ENCODE measurements at regions not wholly inside any gene's neighbourhood (a gene's known extent, or its start where the extent isn't known, plus 50 kb on each side); places are given as distances from the start of the nearest gene placed in this dataset.
"Not testable (repeated sequence)": the region's sequence is repeated elsewhere in the genome, so short reads cannot be mapped to it uniquely, and the experiment has no call there.

DNA sequence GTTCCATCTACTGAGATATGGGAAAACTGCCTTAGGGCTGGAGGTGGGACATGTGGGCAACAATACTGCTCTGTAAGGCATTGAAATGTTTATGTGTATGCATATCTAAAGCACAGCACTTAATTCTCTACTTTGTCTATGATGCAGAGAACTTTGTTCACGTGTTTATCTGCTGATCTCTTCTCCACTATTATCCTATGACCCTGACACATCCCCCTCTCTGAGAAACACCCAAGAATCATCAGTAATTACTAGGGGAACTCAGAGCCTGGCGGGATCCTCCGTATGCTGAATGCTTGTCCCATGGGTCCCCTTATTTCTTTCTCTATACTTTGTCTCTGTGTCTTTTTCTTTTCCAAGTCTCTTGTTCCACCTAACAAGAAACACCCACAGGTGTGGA, 63.8 kb downstream of the OR4A15 start:
- H3K4me3 Mint-ChIP-seq (ENCODE audit: low read depth, unreplicated experiment); H3K4me1 Mint-ChIP-seq (ENCODE audit: low read depth, unreplicated experiment); CTCF ChIA-PET; H3K36me3 Mint-ChIP-seq (ENCODE audit: insufficient read depth, unreplicated experiment); DNase-seq; BruUV-seq (replicated peaks); H3K27ac Mint-ChIP-seq (ENCODE audit: unreplicated experiment); H3K9me3 Mint-ChIP-seq (ENCODE audit: low read depth, unreplicated experiment); H3K27me3 Mint-ChIP-seq (ENCODE audit: unreplicated experiment); intact Hi-C loops (cut with micrococcal nuclease; ENCODE audit: unreplicated experiment): not testable (repeated sequence)

GRCh38 chr11:55457641-55458040, 89.9 kb downstream of the OR4A15 start:
- H3K4me1 Mint-ChIP-seq (ENCODE audit: low read depth, unreplicated experiment) = no peaks in the 10 kb centered on the region
- intact Hi-C loops (cut with micrococcal nuclease; ENCODE audit: unreplicated experiment) = no loop called here

GRCh38 chr11:55459871-55460270, 92.1 kb downstream of the OR4A15 start:
- intact Hi-C loops (cut with micrococcal nuclease; ENCODE audit: unreplicated experiment); H3K4me1 Mint-ChIP-seq (ENCODE audit: low read depth, unreplicated experiment); BruUV-seq (replicated peaks): not testable (repeated sequence)

More at GRCh38 chr11:55457641-55458040, 89.9 kb downstream of the OR4A15 start:
- no peaks in the 10 kb centered on the region for H3K27me3 Mint-ChIP-seq (ENCODE audit: unreplicated experiment)
- no peak overlapping the region for H3K4me3 Mint-ChIP-seq (ENCODE audit: low read depth, unreplicated experiment)
- CTCF ChIA-PET = no interaction called here
- peaks cover 7% of the 10 kb centered on the region for H3K9me3 Mint-ChIP-seq (ENCODE audit: low read depth, unreplicated experiment)
- no peak for DNase-seq
- no peak overlapping the region for H3K27ac Mint-ChIP-seq (ENCODE audit: unreplicated experiment)
- no peak for TF ChIP-seq CTCF (IDR thresholded peaks at IDR 0.05; ENCODE audit: unreplicated experiment)
- no TSS peak for BruUV-seq (replicated peaks)
- no peaks in the 10 kb centered on the region for H3K36me3 Mint-ChIP-seq (ENCODE audit: insufficient read depth, unreplicated experiment)

DNA sequence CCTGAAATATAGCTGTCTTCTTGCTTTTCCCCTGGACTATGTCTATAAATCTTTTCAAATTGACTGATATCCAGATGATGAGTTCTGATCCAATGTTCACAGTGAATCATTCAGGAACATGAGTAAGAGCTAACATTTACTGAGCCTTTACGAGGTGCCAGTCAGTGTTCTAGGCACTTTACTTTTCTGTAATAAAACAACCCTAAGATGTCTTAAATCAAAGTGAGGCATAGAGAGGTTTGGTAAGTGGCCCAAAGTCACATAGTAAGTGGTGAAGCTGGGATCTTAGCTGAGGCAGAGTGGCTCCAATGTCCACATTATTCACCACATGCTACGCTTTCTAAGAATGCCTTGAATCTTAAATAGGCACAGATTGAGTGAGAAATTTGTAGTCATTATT, 79.9 kb upstream of the OR4C15 start:
- H3K9me3 Mint-ChIP-seq (ENCODE audit: low read depth, unreplicated experiment) = peaks cover 6% of the 10 kb centered on the region

More at GRCh38 chr11:55459871-55460270, 92.1 kb downstream of the OR4A15 start:
- DNase-seq; H3K4me3 Mint-ChIP-seq (ENCODE audit: low read depth, unreplicated experiment); H3K9me3 Mint-ChIP-seq (ENCODE audit: low read depth, unreplicated experiment); H3K27ac Mint-ChIP-seq (ENCODE audit: unreplicated experiment); CTCF ChIA-PET; H3K27me3 Mint-ChIP-seq (ENCODE audit: unreplicated experiment); H3K36me3 Mint-ChIP-seq (ENCODE audit: insufficient read depth, unreplicated experiment): not testable (repeated sequence)

DNA sequence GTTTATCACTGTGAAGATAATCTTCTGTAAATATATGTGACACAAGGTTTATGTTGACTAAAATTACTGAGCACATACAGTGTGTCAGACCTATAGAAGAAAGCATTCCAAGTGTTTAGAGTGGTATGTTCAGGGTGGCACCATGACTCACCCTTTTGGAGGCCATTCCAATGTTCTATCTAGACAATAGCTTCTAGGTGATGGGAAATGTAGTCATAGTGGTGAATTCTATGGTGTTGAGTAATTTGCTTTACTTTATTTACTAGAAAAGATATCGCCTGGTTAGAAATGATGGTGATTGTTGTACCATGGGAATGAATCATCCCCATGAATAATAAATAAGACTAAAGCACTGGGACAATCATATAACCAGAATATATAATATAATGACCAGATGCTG, 72.9 kb upstream of the OR4C15 start:
- H3K9me3 Mint-ChIP-seq (ENCODE audit: low read depth, unreplicated experiment) = peaks cover 5% of the 10 kb centered on the region
- H3K36me3 Mint-ChIP-seq (ENCODE audit: insufficient read depth, unreplicated experiment) = no peaks in the 10 kb centered on the region
- CTCF ChIA-PET = no interaction called here

More for the DNA sequence above, 79.9 kb upstream of the OR4C15 start:
- CTCF ChIA-PET = interaction anchor here (0.8 kb wide), 1 partner anchor 200 kb away, joined by 7 read pairs; no protein-coding TSS in a partner anchor
- Mint-ChIP-seq H3K4me3 (ENCODE audit: low read depth, unreplicated experiment) (no peak overlapping the region), H3K27ac (ENCODE audit: unreplicated experiment) (no peak overlapping the region), H3K27me3 (ENCODE audit: unreplicated experiment) (no peaks in the 10 kb centered on the region), H3K36me3 (ENCODE audit: insufficient read depth, unreplicated experiment) (no peaks in the 10 kb centered on the region), H3K4me1 (ENCODE audit: low read depth, unreplicated experiment) (no peaks in the 10 kb centered on the region)
- BruUV-seq (replicated peaks) = no TSS peak
- intact Hi-C loops (cut with micrococcal nuclease; ENCODE audit: unreplicated experiment) = no loop called here
- no peak for TF ChIP-seq CTCF (IDR thresholded peaks at IDR 0.05; ENCODE audit: unreplicated experiment)
- DNase-seq = no peak

More for the DNA sequence above, 72.9 kb upstream of the OR4C15 start:
- intact Hi-C loops (cut with micrococcal nuclease; ENCODE audit: unreplicated experiment) = no loop called here
- H3K4me1 Mint-ChIP-seq (ENCODE audit: low read depth, unreplicated experiment) = no peaks in the 10 kb centered on the region
- H3K27me3 Mint-ChIP-seq (ENCODE audit: unreplicated experiment) = no peaks in the 10 kb centered on the region
- TF ChIP-seq CTCF (IDR thresholded peaks at IDR 0.05; ENCODE audit: unreplicated experiment) = no peak
- no peak overlapping the region for H3K27ac Mint-ChIP-seq (ENCODE audit: unreplicated experiment)
- DNase-seq = no peak
- no TSS peak for BruUV-seq (replicated peaks)
- no peak overlapping the region for H3K4me3 Mint-ChIP-seq (ENCODE audit: low read depth, unreplicated experiment)
